IMR-90 (cell line): ENCODE measurements at regions not wholly inside any gene's neighbourhood (a gene's known extent, or its start where the extent isn't known, plus 50 kb on each side); places are given as distances from the start of the nearest gene placed in this dataset.

Experiments
- ATAC-seq: fragments of 200-7000 bp; cut with Tn5 transposase; 2 replicates; pipeline ENCODE4 v1.9.1; 2020; ENCODE audit warnings: low read depth, mild to moderate bottlenecking, moderate library complexity
- BruUV-seq: library from RNA; stranded (reverse); fragments of 400-500 nt; replicated peaks from 2 replicates; lab custom pipeline; 2021; lab: Mats Ljungman, UMichigan
- CTCF ChIA-PET: fragments of 300-600 bp; formaldehyde crosslinking; extraction: SDS; loops from one replicate; lab custom pipeline; 2021; ENCODE audit warnings: antibody characterized with exemption; lab: Yijun Ruan, JAX
- POLR2A ChIA-PET: fragments of 300-600 bp; sonication (Branson Sonifier 250); formaldehyde crosslinking; loops from one replicate; lab custom pipeline; 2022; ENCODE audit warnings: antibody characterized with exemption; ENCODE audit not compliant: unreplicated experiment; lab: Charles Lee
- DNase-seq: peaks from one replicate; pipeline ENCODE4 v3.0.0; 2013
- H2AFZ ChIP-seq: replicated peaks from 2 replicates; pipeline ENCODE3; 2013; ENCODE audit warnings: low read length, mild to moderate bottlenecking; ENCODE audit not compliant: poor library complexity
- H2AK5ac ChIP-seq: 2 replicates; pipeline ENCODE4 v1.6.1; 2013; ENCODE audit warnings: low read depth, low read length, inconsistent platforms
- H2AK9ac ChIP-seq: replicated peaks from 2 replicates; pipeline ENCODE3; 2013; ENCODE audit warnings: mild to moderate bottlenecking, low read depth, low read length, moderate library complexity; ENCODE audit not compliant: poor library complexity
- H2BK120ac ChIP-seq: 2 replicates; pipeline ENCODE4 v1.6.1; 2013; ENCODE audit warnings: low read depth, low read length, inconsistent platforms
- H2BK15ac ChIP-seq: 3 replicates; pipeline ENCODE4 v1.6.1; 2013; ENCODE audit warnings: low read depth, low read length, inconsistent platforms
- H2BK20ac ChIP-seq: 2 replicates; pipeline ENCODE4 v1.6.1; 2013; ENCODE audit warnings: low read depth, mild to moderate bottlenecking, inconsistent platforms, low read length, moderate library complexity
- H2BK5ac ChIP-seq: 2 replicates; pipeline ENCODE4 v1.6.1; 2013; ENCODE audit warnings: mild to moderate bottlenecking, low read depth, low read length, inconsistent platforms; ENCODE audit not compliant: poor library complexity, severe bottlenecking
- H3K14ac ChIP-seq: replicated peaks from 2 replicates; pipeline ENCODE4 v1.6.1; 2013; ENCODE audit warnings: low read depth, low read length, inconsistent platforms
- H3K18ac ChIP-seq: 2 replicates; pipeline ENCODE4 v1.6.1; 2013; ENCODE audit warnings: low read depth, low read length, control low read depth
- H3K23ac ChIP-seq: 2 replicates; pipeline ENCODE4 v1.6.1; 2013; ENCODE audit warnings: low read depth, low read length, inconsistent platforms
- H3K27ac ChIP-seq: 2 replicates; pipeline ENCODE4 v1.5.1; 2013; ENCODE audit warnings: mild to moderate bottlenecking, control low read depth, low read length; ENCODE audit not compliant: insufficient read depth
- H3K27me3 ChIP-seq: 2 replicates; pipeline ENCODE4 v1.6.1; 2013; ENCODE audit warnings: low read length; ENCODE audit not compliant: control insufficient read depth, insufficient read depth
- H3K36me3 ChIP-seq: 2 replicates; pipeline ENCODE4 v1.6.1; 2013; ENCODE audit warnings: low read length, mixed read lengths; ENCODE audit not compliant: control insufficient read depth, insufficient read depth
- H3K4ac ChIP-seq: 2 replicates; pipeline ENCODE4 v1.6.1; 2013; ENCODE audit warnings: low read depth, low read length, inconsistent platforms
- H3K4me1 ChIP-seq: 2 replicates; pipeline ENCODE4 v1.6.1; 2013; ENCODE audit warnings: low read length, mixed read lengths; ENCODE audit not compliant: control insufficient read depth, insufficient read depth
- H3K4me2 ChIP-seq: 2 replicates; pipeline ENCODE4 v1.6.1; 2013; ENCODE audit warnings: low read depth, mild to moderate bottlenecking, control low read depth, low read length, moderate library complexity
- H3K4me3 ChIP-seq: 2 replicates; pipeline ENCODE4 v1.5.1; 2013; ENCODE audit warnings: low read depth, mild to moderate bottlenecking, control low read depth, low read length, moderate library complexity; ENCODE audit not compliant: insufficient read depth
- H3K56ac ChIP-seq: 2 replicates; pipeline ENCODE4 v1.6.1; 2013; ENCODE audit warnings: low read length, inconsistent platforms; ENCODE audit not compliant: insufficient read depth; ENCODE audit errors: extremely low read depth
- H3K79me1 ChIP-seq, 2 experiments: 2 replicates each; pipeline ENCODE4 v1.6.1; 2013; ENCODE audit warnings: low read length in 2 of 2, inconsistent platforms in 1 of 2, low read depth in 1 of 2
- H3K9ac ChIP-seq: 2 replicates; pipeline ENCODE4 v1.6.1; 2013; ENCODE audit warnings: low read depth, low read length, control low read depth
- H3K9me1 ChIP-seq: 2 replicates; pipeline ENCODE4 v1.6.1; 2013; ENCODE audit warnings: low read length, inconsistent platforms; ENCODE audit not compliant: insufficient read depth
- H3K9me3 ChIP-seq: 2 replicates; pipeline ENCODE4 v1.6.1; 2013; ENCODE audit warnings: low read length; ENCODE audit not compliant: control insufficient read depth, insufficient read depth
- H4K20me1 ChIP-seq: 2 replicates; pipeline ENCODE4 v1.6.1; 2013; ENCODE audit warnings: low read length, inconsistent platforms; ENCODE audit not compliant: insufficient read depth
- H4K5ac ChIP-seq: 2 replicates; pipeline ENCODE4 v1.6.1; 2013; ENCODE audit warnings: mild to moderate bottlenecking, low read depth, low read length, control low read depth
- H4K8ac ChIP-seq, 2 experiments: 2 replicates each; pipeline ENCODE4 v1.6.1; 2013; ENCODE audit warnings: low read depth in 2 of 2, low read length in 2 of 2, control low read depth in 1 of 2, inconsistent platforms in 1 of 2
- H4K91ac ChIP-seq: 2 replicates; pipeline ENCODE4 v1.6.1; 2013; ENCODE audit warnings: low read depth, low read length, inconsistent platforms; ENCODE audit not compliant: insufficient read depth
- BHLHE40 ChIP-seq: fragments of 150-350 bp; IDR thresholded peaks from 2 replicates; pipeline ENCODE4 v1.6.1; 2016; ENCODE audit warnings: mild to moderate bottlenecking, low read depth, low read length
- CEBPB ChIP-seq: IDR thresholded peaks from 2 replicates; pipeline ENCODE4 v1.6.1; 2012; ENCODE audit warnings: low read depth, low read length, improper control_type of control experiment
- CHD1 ChIP-seq: IDR thresholded peaks from 2 replicates; pipeline ENCODE4 v1.6.1; 2012; ENCODE audit warnings: low read depth, low read length, improper control_type of control experiment
- CTCF ChIP-seq: conservative IDR thresholded peaks from 2 replicates; pipeline ENCODE4 v1.5.1; 2012; ENCODE audit warnings: mild to moderate bottlenecking, low read depth, low read length, improper control_type of control experiment
- ELK1 ChIP-seq: fragments of 150-350 bp; IDR thresholded peaks from 2 replicates; pipeline ENCODE4 v1.6.1; 2016; ENCODE audit warnings: low read depth, mild to moderate bottlenecking, low read length, moderate library complexity, borderline replicate concordance
- FOS ChIP-seq: fragments of 150-350 bp; IDR thresholded peaks from 2 replicates; pipeline ENCODE4 v1.6.1; 2016; ENCODE audit warnings: low read depth, low read length
- MAFK ChIP-seq: IDR thresholded peaks from 2 replicates; pipeline ENCODE4 v1.6.1; 2012; ENCODE audit warnings: low read depth, low read length, improper control_type of control experiment
- MXI1 ChIP-seq: IDR thresholded peaks from 2 replicates; pipeline ENCODE4 v1.6.1; 2012; ENCODE audit warnings: low read depth, mild to moderate bottlenecking, low read length, moderate library complexity, borderline replicate concordance
- NFE2L2 ChIP-seq: fragments of 150-350 bp; IDR thresholded peaks from 2 replicates; pipeline ENCODE4 v1.6.1; 2016; ENCODE audit warnings: low read depth, mild to moderate bottlenecking, low read length
- POLR2A ChIP-seq: IDR thresholded peaks from 2 replicates; pipeline ENCODE4 v1.6.1; 2012; ENCODE audit warnings: mild to moderate bottlenecking, low read depth, low read length
- RAD21 ChIP-seq: IDR thresholded peaks from 2 replicates; pipeline ENCODE4 v1.6.1; 2012; ENCODE audit warnings: low read length, improper control_type of control experiment
- RCOR1 ChIP-seq: IDR thresholded peaks from 2 replicates; pipeline ENCODE4 v1.6.1; 2012; ENCODE audit warnings: mild to moderate bottlenecking, low read length, improper control_type of control experiment; ENCODE audit not compliant: insufficient replicate concordance
- RFX5 ChIP-seq: IDR thresholded peaks from 2 replicates; pipeline ENCODE4 v1.8.0; 2012; ENCODE audit warnings: low read depth, mild to moderate bottlenecking, low read length, moderate library complexity
- SMC3 ChIP-seq: fragments of 150-350 bp; IDR thresholded peaks from 2 replicates; pipeline ENCODE4 v1.6.1; 2016; ENCODE audit warnings: low read depth, mild to moderate bottlenecking, antibody characterized with exemption, low read length, moderate library complexity
- USF2 ChIP-seq: fragments of 150-350 bp; IDR thresholded peaks from 2 replicates; pipeline ENCODE4 v1.6.1; 2017; ENCODE audit warnings: mild to moderate bottlenecking, antibody characterized with exemption, low read length, low read depth
- dilution Hi-C: fragments of 300-500 bp; cut with HindIII; formaldehyde crosslinking; loops from one replicate; pipeline ENCODE4 v1.14.3; 2018; ENCODE audit warnings: low sequenced_read_pairs; ENCODE audit not compliant: unreplicated experiment
- in situ Hi-C: fragments of 300-500 bp; cut with MboI; formaldehyde crosslinking; loops from 3 replicates; pipeline ENCODE4 v1.14.3; 2019; ENCODE audit warnings: low sequenced_read_pairs, inconsistent platforms, mixed read lengths
- intact Hi-C: fragments of 100-400 bp; cut with micrococcal nuclease; formaldehyde crosslinking; loops from 2 replicates; pipeline ENCODE4 v1.10.0; 2022

GRCh38 chr4:125541836-125542385 lies 227.2 kb downstream of the FAT4 start:
- DNase-seq: no peak
- in situ Hi-C loops: no loop called here
- CTCF ChIA-PET: interaction anchor here (0.6 kb wide), 1 partner anchor 123 kb away, joined by 4 read pairs; no protein-coding TSS in a partner anchor

More at GRCh38 chr4:125541836-125542385, 227.2 kb downstream of the FAT4 start:
- Histone ChIP-seq H3K56ac (no peak overlapping the region), H2AK9ac (no peak overlapping the region), H3K36me3 (no peaks in the 10 kb centered on the region), H2BK5ac (no peak overlapping the region), H4K8ac (no peak overlapping the region), H3K4ac (no peak overlapping the region), H3K18ac (no peak overlapping the region), H2BK15ac (no peak overlapping the region), H2BK120ac (no peak overlapping the region), H3K9me1 (no peaks in the 10 kb centered on the region), H3K9ac (no peak overlapping the region), H4K20me1 (no peaks in the 10 kb centered on the region), H3K23ac (no peak overlapping the region), H3K14ac (no peak overlapping the region), H4K5ac (no peak overlapping the region), H2AFZ (no peak overlapping the region), H2BK20ac (no peak overlapping the region), H3K27me3 (no peaks in the 10 kb centered on the region), H3K4me1 (no peaks in the 10 kb centered on the region), H3K27ac (no peak overlapping the region), H3K4me3 (no peak overlapping the region), H3K4me2 (no peak overlapping the region), H3K79me1 (no peaks in the 10 kb centered on the region), H2AK5ac (no peak overlapping the region), H3K9me3 (no peaks in the 10 kb centered on the region; the same call in 1 of the 2 replicates), H4K91ac (no peak overlapping the region)
- no peak for TF ChIP-seq RFX5
- TF ChIP-seq NFE2L2: no peak
- TF ChIP-seq BHLHE40: no peak
- no peak for TF ChIP-seq SMC3
- TF ChIP-seq MXI1: no peak
- TF ChIP-seq CTCF: no peak
- TF ChIP-seq CHD1: no peak
- no peak for TF ChIP-seq RAD21
- TF ChIP-seq ELK1: no peak
- TF ChIP-seq FOS: no peak
- no peak for TF ChIP-seq CEBPB
- no peak for TF ChIP-seq POLR2A
- TF ChIP-seq USF2: no peak
- TF ChIP-seq RCOR1: no peak
- no peak for TF ChIP-seq MAFK
- dilution Hi-C loops (no loop called here), intact Hi-C loops (no loop called here)
- POLR2A ChIA-PET: no interaction called here
- no peak for ATAC-seq
- BruUV-seq: no TSS peak
